Lower leg skin (tissue), 4 donors: ENCODE measurements at regions not wholly inside any gene's neighbourhood (a gene's known extent, or its start where the extent isn't known, plus 50 kb on each side); places are given as distances from the start of the nearest gene placed in this dataset.

Source experiments
- DNase-seq, 2 donors: peaks; one replicate each; pipeline ENCODE4 v3.0.0-alpha.2; 2019; ENCODE audit warnings: low spot score in 2 of 2
- H3K4me3 ChIP-seq: fragments of 200-600 bp; sonication (generic); 2 replicates; pipeline ENCODE4 v1.5.1; 2017; ENCODE audit warnings: mild to moderate bottlenecking, low read depth; ENCODE audit not compliant: poor library complexity, severe bottlenecking
- CTCF ChIP-seq, 3 donors: fragments of 450-650 bp; IDR thresholded peaks; one replicate each; pipeline ENCODE4 v1.5.1; 2016; ENCODE audit warnings: antibody characterized with exemption in 3 of 3, mild to moderate bottlenecking in 3 of 3, moderate library complexity in 2 of 3
- POLR2A ChIP-seq, 2 donors: fragments of 450-650 bp; IDR thresholded peaks; one replicate each; pipeline ENCODE4 v1.6.1; 2016 to 2017; ENCODE audit warnings: antibody characterized with exemption in 2 of 2, mild to moderate bottlenecking in 1 of 2, moderate library complexity in 1 of 2
- WGBS, 2 donors: methylation state at CpG; one replicate each; pipeline ENCODE4 v1.1.5; 2018; 5-methylcytosine and 5-hydroxymethylcytosine counted together
- intact Hi-C: fragments of 100-400 bp; cut with DNase I; formaldehyde crosslinking; loops from one replicate; pipeline ENCODE4 v1.15.0; 2023; ENCODE audit warnings: low total_unique reads

DNA sequence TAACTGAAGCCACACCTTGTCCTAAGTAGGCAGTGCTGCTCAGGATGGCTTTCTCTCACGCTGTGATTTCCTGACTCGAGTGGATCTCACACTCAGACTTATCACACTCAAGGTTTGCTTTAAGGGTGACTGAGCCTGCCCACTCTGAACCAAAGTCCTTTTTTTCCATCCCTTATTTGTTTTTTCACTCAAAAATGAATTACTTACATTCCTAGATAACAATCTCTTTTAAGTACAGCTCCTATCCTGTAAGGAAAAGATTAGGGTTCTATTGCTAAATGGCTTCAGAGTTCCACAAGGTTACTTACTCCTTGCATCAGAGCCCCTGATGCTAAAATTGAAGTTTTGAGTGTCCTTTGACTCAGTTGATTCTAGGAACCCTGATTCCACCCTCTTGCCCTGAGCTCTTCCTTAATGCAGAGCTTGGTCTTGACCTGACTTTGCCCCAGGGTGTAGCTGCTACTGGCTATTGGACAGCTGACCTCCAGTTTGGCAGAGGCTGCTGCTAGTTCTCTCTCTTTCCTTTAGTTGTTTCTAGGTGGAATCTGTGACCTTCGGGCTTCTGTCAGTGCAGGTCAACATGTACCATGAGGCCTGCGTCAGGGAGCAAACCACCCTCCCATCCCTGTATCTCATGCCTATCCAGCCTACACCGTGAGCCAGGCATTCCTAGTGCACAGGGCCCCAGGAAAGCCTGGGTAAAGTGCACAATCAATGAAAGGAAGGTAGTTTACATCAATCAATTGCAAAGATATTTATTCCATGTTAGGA is 80.1 kb upstream of the CD55 start:
- no peak for DNase-seq
- no peak overlapping the region for H3K4me3 ChIP-seq
- intact Hi-C loops = no loop called here
- 56 to 57% methylated on average over 5 of the region's 5 CpGs for WGBS, 2 donors
- TF ChIP-seq CTCF (IDR thresholded peaks at IDR 0.05) (no peak), POLR2A (IDR thresholded peaks at IDR 0.05) (no peak)

DNA sequence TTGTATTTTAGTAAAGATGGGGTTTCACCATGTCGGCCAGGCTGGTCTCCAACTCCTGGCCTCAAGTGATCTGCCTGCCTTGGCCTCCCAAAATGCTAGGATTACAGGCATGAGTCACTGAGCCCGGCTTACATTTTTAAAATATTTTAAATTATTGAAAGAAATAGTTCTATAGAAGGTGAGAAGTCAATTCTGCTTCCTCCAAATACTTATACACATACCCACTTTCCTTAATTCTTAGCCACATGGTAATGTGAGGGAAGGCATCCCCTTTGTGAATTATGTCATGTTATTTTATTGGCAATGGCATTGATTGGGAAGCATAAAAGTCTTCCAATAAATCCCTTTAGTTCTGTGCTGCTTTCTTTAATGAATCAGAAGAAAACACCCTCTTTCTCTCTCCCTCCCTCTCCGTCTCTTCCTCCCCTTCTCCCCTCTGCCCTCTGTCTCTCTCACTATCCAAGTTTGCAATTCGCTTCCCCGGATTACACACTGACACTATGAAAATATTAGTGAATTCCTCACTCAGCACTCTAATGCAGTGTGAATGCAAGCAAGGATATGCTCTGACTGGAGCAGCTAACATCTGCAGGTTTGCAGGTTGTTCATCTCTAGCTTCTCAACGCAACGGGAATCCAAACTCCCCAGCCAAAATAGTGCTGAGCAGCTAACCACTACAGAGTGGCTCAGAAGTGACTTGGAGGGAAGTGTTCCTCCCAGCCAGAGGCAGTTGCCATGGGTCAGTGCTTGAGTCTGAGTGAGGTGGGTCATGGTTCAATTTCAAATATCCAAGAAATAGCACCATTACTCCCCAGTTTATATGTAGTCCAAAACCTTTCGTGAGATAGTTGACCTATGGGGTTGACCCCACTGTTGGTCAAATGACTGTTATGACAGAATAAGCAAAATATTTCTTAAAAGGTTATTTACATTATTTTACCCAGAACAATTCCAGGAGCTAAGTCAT is 77.8 kb upstream of the CD55 start:
- WGBS, 2 donors = 74 to 78% methylated on average over 8 of the region's 8 CpGs
- DNase-seq = no peak
- H3K4me3 ChIP-seq = no peak overlapping the region
- no peak for TF ChIP-seq POLR2A (IDR thresholded peaks at IDR 0.05)
- TF ChIP-seq CTCF (IDR thresholded peaks at IDR 0.05) = no peak
- intact Hi-C loops = no loop called here

DNA sequence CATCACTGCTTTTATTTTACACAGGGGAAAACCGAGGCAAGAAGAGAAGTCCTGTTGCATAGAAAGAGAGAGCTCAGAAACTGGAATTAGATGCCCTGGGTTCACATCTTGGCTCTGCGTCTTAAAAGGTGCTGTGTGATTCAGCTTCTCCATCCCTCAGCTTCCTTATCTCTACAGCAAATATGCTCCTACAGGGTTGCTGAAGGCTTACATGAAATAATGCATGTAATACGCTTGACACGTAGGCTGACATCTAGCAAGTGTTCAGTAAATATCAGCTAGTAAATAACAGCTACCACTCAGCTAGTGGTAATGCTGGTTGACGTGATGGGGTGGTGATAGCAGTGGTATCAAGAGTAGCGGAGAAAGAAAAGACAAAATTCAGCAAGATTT is 77.1 kb upstream of the CD55 start:
- TF ChIP-seq CTCF (IDR thresholded peaks at IDR 0.05) (no peak), POLR2A (IDR thresholded peaks at IDR 0.05) (no peak)
- intact Hi-C loops = no loop called here
- 92% methylated on average over 6 of the region's 6 CpGs for WGBS, 2 donors
- H3K4me3 ChIP-seq = no peak overlapping the region
- no peak for DNase-seq

DNA sequence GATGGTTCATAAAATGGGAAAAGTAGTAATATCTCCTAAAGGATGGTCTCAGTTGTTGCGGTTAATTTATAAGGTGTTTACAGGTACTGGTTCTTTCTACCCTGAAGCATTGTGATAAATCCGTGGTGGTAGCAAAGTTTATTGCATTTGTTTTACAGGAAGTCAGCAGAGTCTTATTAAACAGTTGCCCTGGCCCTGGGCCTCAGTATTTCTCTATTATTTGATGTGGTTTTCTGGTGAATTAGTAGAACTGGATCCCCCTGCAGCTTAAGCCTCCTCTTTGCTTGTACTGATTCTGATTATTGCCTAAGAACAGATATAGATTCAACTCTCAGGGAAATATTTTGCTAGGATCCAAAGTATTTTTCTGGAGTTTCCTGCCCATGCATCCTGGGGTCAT is 76.4 kb upstream of the CD55 start:
- TF ChIP-seq CTCF (IDR thresholded peaks at IDR 0.05) = no peak
- no peak for TF ChIP-seq POLR2A (IDR thresholded peaks at IDR 0.05)
- 65 to 67% methylated on average over 2 of the region's 2 CpGs for WGBS, 2 donors
- no peak for DNase-seq
- intact Hi-C loops = no loop called here
- H3K4me3 ChIP-seq = no peak overlapping the region

DNA sequence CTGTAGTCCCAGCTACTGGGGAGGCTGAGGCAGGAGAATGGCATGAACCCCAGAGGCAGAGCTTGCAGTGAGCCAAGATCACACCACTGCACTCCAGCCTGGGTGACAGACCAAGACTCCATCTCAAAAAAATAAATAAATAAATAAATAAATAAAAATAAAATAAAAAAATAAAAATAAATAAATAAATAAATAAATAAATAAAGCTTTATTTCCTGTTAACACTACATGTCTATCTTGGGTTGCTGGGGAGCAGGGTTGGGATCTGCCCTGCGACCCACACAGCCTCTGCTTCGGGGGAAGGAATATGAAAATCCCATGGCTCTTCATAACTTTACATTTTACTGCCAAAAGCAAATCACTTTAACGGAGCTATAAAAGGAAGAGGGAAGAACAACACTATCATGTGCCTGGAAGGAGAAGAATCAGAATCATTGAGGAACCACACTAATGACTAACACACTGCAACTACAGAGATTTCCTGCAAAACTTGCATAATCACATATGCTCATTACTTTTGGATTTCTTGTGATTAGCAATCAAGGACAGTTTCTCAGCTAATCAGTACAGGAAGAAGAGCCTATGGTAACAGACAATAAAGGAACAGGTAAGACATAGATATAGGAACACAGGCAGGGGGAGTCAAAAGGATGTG is 72.8 kb upstream of the CD55 start:
- DNase-seq = no peak
- intact Hi-C loops = no loop called here
- no peak overlapping the region for H3K4me3 ChIP-seq
- TF ChIP-seq POLR2A (IDR thresholded peaks at IDR 0.05) = no peak
- TF ChIP-seq CTCF (IDR thresholded peaks at IDR 0.05) = no peak
- WGBS, 2 donors = 21 to 36% methylated on average over 3 of the region's 3 CpGs
